K562 (cell line): ENCODE measurements at regions not wholly inside any gene's neighbourhood (a gene's known extent, or its start where the extent isn't known, plus 50 kb on each side); places are given as distances from the start of the nearest gene placed in this dataset.
A peak's percentile ranks its signal among the peaks of the same experiment; 100 is the strongest.

Source experiments
- ATAC-seq: fragments of 200-7000 bp; cut with Tn5 transposase; 3 replicates; pipeline ENCODE4 v1.9.1; 2020; ENCODE audit warnings: moderate library complexity
- BruUV-seq: library from RNA; stranded (reverse); fragments of 400-500 nt; replicated peaks from 2 replicates; lab custom pipeline; 2021; lab: Mats Ljungman, UMichigan
- CTCF ChIA-PET: fragments of 300-600 bp; formaldehyde crosslinking; extraction: SDS; loops from one replicate; lab custom pipeline; 2021; ENCODE audit warnings: low intra/inter-chr PET ratio; lab: Yijun Ruan, JAX
- POLR2A ChIA-PET: fragments of 300-600, 350-650 bp; sonication (Branson Sonifier 250); formaldehyde crosslinking; extraction: SDS; loops from one replicate; lab custom pipeline; 2021; ENCODE audit warnings: antibody characterized with exemption, inconsistent platforms; lab: Yijun Ruan, JAX
- DNase-seq, 4 experiments: peaks; one replicate each; pipeline versions ENCODE4 v3.0.0 to v3.0.0-alpha.2; 2011 to 2018; ENCODE audit warnings: low spot score in 3 of 4, mixed read lengths in 3 of 4; ENCODE audit errors: extremely low read depth in 1 of 4
- FAIRE-seq: peaks from 2 replicates; lab custom pipeline; 2011; peaks lifted over from hg19 to GRCh38; lab: Jason Lieb, UNC
- H2AFZ ChIP-seq: 2 replicates; pipeline ENCODE4 v1.6.0; 2011; ENCODE audit warnings: low read depth, low read length, control low read depth, inconsistent platforms
- H3K27ac ChIP-seq: fragments of 200-600 bp; 3 replicates; pipeline ENCODE4 v1.8.0; 2011; ENCODE audit warnings: low read depth, mild to moderate bottlenecking, control low read depth, inconsistent platforms, low read length, moderate library complexity, mixed read lengths; ENCODE audit errors: extremely low read depth
- H3K27me3 ChIP-seq, 2 experiments: fragments of 300-600 bp in 1 of 2; 2 replicates in 1 of 2; 3 replicates in 1 of 2; pipeline versions ENCODE4 v1.6.0 to v1.8.0; 2011; ENCODE audit warnings: inconsistent platforms in 2 of 2, low read length in 2 of 2, mild to moderate bottlenecking in 1 of 2, mixed read lengths in 1 of 2, moderate library complexity in 1 of 2; ENCODE audit not compliant: control insufficient read depth in 2 of 2, insufficient read depth in 2 of 2
- H3K36me3 ChIP-seq: fragments of 300-600 bp; 3 replicates; pipeline ENCODE4 v1.8.0; 2011; ENCODE audit warnings: mild to moderate bottlenecking, low read length, inconsistent platforms; ENCODE audit not compliant: control insufficient read depth, insufficient read depth
- H3K4me1 ChIP-seq, 2 experiments: fragments of 200-600 bp in 1 of 2; replicated peaks in 1 of 2; 2 replicates in 1 of 2; 3 replicates in 1 of 2; pipeline versions ENCODE4 v1.5.1 to v1.8.0; 2011; ENCODE audit warnings: inconsistent platforms in 2 of 2, low read length in 2 of 2, mild to moderate bottlenecking in 1 of 2, mixed read lengths in 1 of 2, moderate library complexity in 1 of 2; ENCODE audit not compliant: control insufficient read depth in 2 of 2, insufficient read depth in 2 of 2
- H3K4me2 ChIP-seq: 2 replicates; pipeline ENCODE4 v1.6.1; 2011; ENCODE audit warnings: low read length, control low read depth, inconsistent platforms, mixed read lengths; ENCODE audit not compliant: insufficient read depth
- H3K4me3 ChIP-seq: fragments of 200-600 bp; sonication (generic), shearing (Covaris generic); 2 replicates; pipeline ENCODE4 v1.5.1; 2016; ENCODE audit warnings: control low read depth, inconsistent platforms
- H3K79me2 ChIP-seq: fragments of 200-600 bp; 3 replicates; pipeline ENCODE4 v1.8.0; 2011; ENCODE audit warnings: low read length, inconsistent platforms; ENCODE audit not compliant: control insufficient read depth, insufficient read depth
- H3K9ac ChIP-seq, 2 experiments: 2 replicates each; pipeline versions ENCODE4 v1.6.0 to v1.6.1; 2011; ENCODE audit warnings: low read depth in 2 of 2, low read length in 2 of 2, control low read depth in 1 of 2, inconsistent platforms in 1 of 2, mild to moderate bottlenecking in 1 of 2, mixed read lengths in 1 of 2; ENCODE audit not compliant: insufficient read depth in 1 of 2
- H3K9me1 ChIP-seq: one replicate; pipeline ENCODE4 v1.6.0; 2011; ENCODE audit warnings: inconsistent platforms, mild to moderate bottlenecking, low read length, moderate library complexity; ENCODE audit not compliant: control insufficient read depth, insufficient read depth
- H3K9me3 ChIP-seq: replicated peaks from 2 replicates; pipeline ENCODE4 v1.5.1; 2011; ENCODE audit warnings: low read depth, low read length, inconsistent platforms; ENCODE audit not compliant: control insufficient read depth, insufficient read depth
- H4K20me1 ChIP-seq: replicated peaks from 2 replicates; pipeline ENCODE4 v1.6.1; 2011; ENCODE audit warnings: low read length, inconsistent platforms, mixed read lengths; ENCODE audit not compliant: control insufficient read depth, insufficient read depth
- CHCHD3 ChIP-seq: fragments of 250-450 bp; sonication (Bioruptor Pico); IDR thresholded peaks from 2 replicates; pipeline ENCODE4 v2.1.2; 2022; ENCODE audit warnings: mild to moderate bottlenecking
- E2F3 ChIP-seq: fragments of 250-450 bp; sonication (Bioruptor Pico); IDR thresholded peaks from 2 replicates; pipeline ENCODE4 v1.4.0; 2020; ENCODE audit warnings: mild to moderate bottlenecking
- PCBP1 ChIP-seq: fragments of 200-400 bp; formaldehyde crosslinking; IDR thresholded peaks from 2 replicates; pipeline ENCODE4 v1.6.1; 2018; ENCODE audit warnings: mild to moderate bottlenecking, low read depth, low read length; ENCODE audit not compliant: poor library complexity, severe bottlenecking
- TCF7 ChIP-seq: sonication (generic); IDR thresholded peaks from 2 replicates; pipeline ENCODE4 v1.6.1; 2016; ENCODE audit warnings: antibody characterized with exemption, borderline replicate concordance
- THRAP3 ChIP-seq: fragments of 450-650 bp; IDR thresholded peaks from 2 replicates; pipeline ENCODE4 v1.6.1; 2016; ENCODE audit warnings: mild to moderate bottlenecking, inconsistent platforms, borderline replicate concordance
- ZC3H8 ChIP-seq: fragments of 450-650 bp; IDR thresholded peaks from 2 replicates; pipeline ENCODE4 v1.6.1; 2017
- ZNF174 ChIP-seq: fragments of 250-450 bp; sonication (Bioruptor Pico); IDR thresholded peaks from 2 replicates; pipeline ENCODE4 v1.4.0; 2020; ENCODE audit warnings: mild to moderate bottlenecking
- ZNF263 ChIP-seq: sonication (generic); formaldehyde crosslinking; IDR thresholded peaks from 2 replicates; pipeline ENCODE4 v1.8.0; 2022; ENCODE audit warnings: mild to moderate bottlenecking, missing genetic modification reagents, borderline replicate concordance
- ZNF507 ChIP-seq: conservative IDR thresholded peaks from 2 replicates; pipeline ENCODE4 v1.6.1; 2017; ENCODE audit warnings: missing genetic modification characterization, missing compliant biosample characterization
- WGBS: fragments of 100-300 bp; shearing (Covaris generic); methylation state at CpG from one replicate; pipeline ENCODE4 v1.1.6; 2016; ENCODE audit warnings: low coverage, mixed read lengths; ENCODE audit not compliant: insufficient coverage; ENCODE audit errors: missing lambda C conversion rate; 5-methylcytosine and 5-hydroxymethylcytosine counted together
- in situ Hi-C: fragments of 300-500 bp; cut with MboI; formaldehyde crosslinking; loops from 4 replicates; pipeline ENCODE4 v1.15.0; 2018; ENCODE audit warnings: inconsistent platforms, mixed read lengths
- intact Hi-C: fragments of 100-400 bp; cut with micrococcal nuclease; formaldehyde crosslinking; loops from 2 replicates; pipeline ENCODE4 v1.14.2; 2022
- TF ChIP-seq, protein P1 (sequence below): sonication (generic); formaldehyde crosslinking; IDR thresholded peaks from 2 replicates; pipeline ENCODE4 v1.8.0; 2022; ENCODE audit warnings: missing genetic modification reagents, mild to moderate bottlenecking, moderate library complexity, borderline replicate concordance
- TF ChIP-seq, protein P2 (sequence below), 3 experiments: fragments of 200-800 bp in 1 of 3; fragments of 250-450 bp in 1 of 3; fragments of 450-650 bp in 1 of 3; sonication (Bioruptor Pico) in 1 of 3; sonication (Bioruptor generic) in 1 of 3; formaldehyde crosslinking in 1 of 3; IDR thresholded peaks; 2 replicates each; pipeline versions ENCODE4 v1.6.1 to v1.8.0; 2016 to 2022; ENCODE audit warnings: mild to moderate bottlenecking in 2 of 3, missing genetic modification characterization in 2 of 3, missing compliant biosample characterization in 1 of 3, moderate library complexity in 1 of 3

DNA sequence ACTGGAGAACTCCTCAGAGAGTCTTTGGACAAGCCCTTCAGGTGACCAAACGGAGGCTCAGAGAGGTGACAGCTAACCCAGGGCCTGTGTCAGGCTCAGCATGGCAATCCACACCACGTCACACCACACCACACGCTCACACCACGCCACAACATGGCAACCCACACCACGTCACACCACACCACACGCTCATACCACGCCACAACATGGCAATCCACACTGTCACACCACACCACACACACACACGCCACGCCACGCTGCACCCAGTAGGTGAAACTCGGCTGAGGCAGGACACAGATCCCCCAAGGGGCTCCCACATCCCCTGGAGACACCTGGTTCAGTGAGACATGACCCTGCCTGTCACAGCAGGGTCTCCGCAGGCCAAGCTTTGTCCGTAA lies 107.3 kb downstream of the PDGFA start:
- Histone ChIP-seq H3K79me2 (no peaks in the 10 kb centered on the region), H3K9me3 (no peaks in the 10 kb centered on the region), H2AFZ (no peak overlapping the region), H4K20me1 (no peaks in the 10 kb centered on the region; the same call in 1 of the 2 replicates), H3K9me1 (no peaks in the 10 kb centered on the region), H3K4me2 (no peak overlapping the region), H3K4me1 (peaks cover 0 to 24% of the 10 kb centered on the region in 2 experiments; a peak in 2 of 5 replicates), H3K27ac (no peak overlapping the region), H3K27me3 (peaks cover 49 to 75% of the 10 kb centered on the region in 2 experiments), H3K36me3 (no peaks in the 10 kb centered on the region), H3K4me3 (no peak overlapping the region)
- intact Hi-C loops (no loop called here), in situ Hi-C loops (no loop called here)
- ATAC-seq (no peak), DNase-seq (no peak)
- BruUV-seq: no TSS peak
- POLR2A ChIA-PET: interaction anchor here (0.6 kb wide), 1 partner anchor 14 kb away, joined by 3 read pairs; no protein-coding TSS in a partner anchor
- WGBS: 21% methylated on average over 13 of the region's 13 CpGs
- no peak for TF ChIP-seq CHCHD3 (CRISPR knock-in tag)
- TF ChIP-seq THRAP3: no peak
- no peak for TF ChIP-seq TCF7
- TF ChIP-seq ZNF507: no peak
- TF ChIP-seq PCBP1: no peak
- peak; percentile 68; the same call in 1 of the 2 replicates for TF ChIP-seq ZNF263 (CRISPR knock-in tag)
- no peak for TF ChIP-seq E2F3 (CRISPR knock-in tag)
- TF ChIP-seq, protein P1, sequence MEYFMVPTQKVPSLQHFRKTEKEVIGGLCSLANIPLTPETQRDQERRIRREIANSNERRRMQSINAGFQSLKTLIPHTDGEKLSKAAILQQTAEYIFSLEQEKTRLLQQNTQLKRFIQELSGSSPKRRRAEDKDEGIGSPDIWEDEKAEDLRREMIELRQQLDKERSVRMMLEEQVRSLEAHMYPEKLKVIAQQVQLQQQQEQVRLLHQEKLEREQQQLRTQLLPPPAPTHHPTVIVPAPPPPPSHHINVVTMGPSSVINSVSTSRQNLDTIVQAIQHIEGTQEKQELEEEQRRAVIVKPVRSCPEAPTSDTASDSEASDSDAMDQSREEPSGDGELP (CRISPR knock-in tag): 0 out of 2 replicates have a peak, but pooled peaks have one; percentile 13
- no peak for TF ChIP-seq ZC3H8
- TF ChIP-seq, protein P2, sequence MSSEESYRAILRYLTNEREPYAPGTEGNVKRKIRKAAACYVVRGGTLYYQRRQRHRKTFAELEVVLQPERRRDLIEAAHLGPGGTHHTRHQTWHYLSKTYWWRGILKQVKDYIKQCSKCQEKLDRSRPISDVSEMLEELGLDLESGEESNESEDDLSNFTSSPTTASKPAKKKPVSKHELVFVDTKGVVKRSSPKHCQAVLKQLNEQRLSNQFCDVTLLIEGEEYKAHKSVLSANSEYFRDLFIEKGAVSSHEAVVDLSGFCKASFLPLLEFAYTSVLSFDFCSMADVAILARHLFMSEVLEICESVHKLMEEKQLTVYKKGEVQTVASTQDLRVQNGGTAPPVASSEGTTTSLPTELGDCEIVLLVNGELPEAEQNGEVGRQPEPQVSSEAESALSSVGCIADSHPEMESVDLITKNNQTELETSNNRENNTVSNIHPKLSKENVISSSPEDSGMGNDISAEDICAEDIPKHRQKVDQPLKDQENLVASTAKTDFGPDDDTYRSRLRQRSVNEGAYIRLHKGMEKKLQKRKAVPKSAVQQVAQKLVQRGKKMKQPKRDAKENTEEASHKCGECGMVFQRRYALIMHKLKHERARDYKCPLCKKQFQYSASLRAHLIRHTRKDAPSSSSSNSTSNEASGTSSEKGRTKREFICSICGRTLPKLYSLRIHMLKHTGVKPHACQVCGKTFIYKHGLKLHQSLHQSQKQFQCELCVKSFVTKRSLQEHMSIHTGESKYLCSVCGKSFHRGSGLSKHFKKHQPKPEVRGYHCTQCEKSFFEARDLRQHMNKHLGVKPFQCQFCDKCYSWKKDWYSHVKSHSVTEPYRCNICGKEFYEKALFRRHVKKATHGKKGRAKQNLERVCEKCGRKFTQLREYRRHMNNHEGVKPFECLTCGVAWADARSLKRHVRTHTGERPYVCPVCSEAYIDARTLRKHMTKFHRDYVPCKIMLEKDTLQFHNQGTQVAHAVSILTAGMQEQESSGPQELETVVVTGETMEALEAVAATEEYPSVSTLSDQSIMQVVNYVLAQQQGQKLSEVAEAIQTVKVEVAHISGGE (CRISPR knock-in tag; IDR thresholded peaks at IDR 0.05): no peak
- no peak for TF ChIP-seq ZNF174 (CRISPR knock-in tag)
- TF ChIP-seq, all 486 proteins: peak for 2
- peak; percentile 32 for FAIRE-seq
- CTCF ChIA-PET: no interaction called here
- peak overlapping the region in 1 of 2 experiments; percentile 52; a peak in 1 of 4 replicates for H3K9ac ChIP-seq
